Uterus (tissue), 3 donors: ENCODE measurements at regions not wholly inside any gene's neighbourhood (a gene's known extent, or its start where the extent isn't known, plus 50 kb on each side); places are given as distances from the start of the nearest gene placed in this dataset.

ENCODE experiments used
- DNase-seq, 2 donors: peaks; one replicate each; pipeline ENCODE4 v3.0.0-alpha.2; 2019 to 2020
- H3K27ac ChIP-seq, 2 donors: fragments of 200-600 bp; sonication (generic); 1 replicate in 1 of 2; 2 replicates in 1 of 2; pipeline ENCODE4 v1.5.1; 2016 to 2018
- H3K27me3 ChIP-seq, 2 donors: fragments of 200-600 bp; sonication (generic); one replicate each; pipeline ENCODE4 v1.5.1; 2018 to 2019; ENCODE audit warnings: control low read depth in 1 of 2
- H3K36me3 ChIP-seq, 2 donors: fragments of 200-600 bp; sonication (generic); one replicate each; pipeline ENCODE4 v1.5.1; 2019; ENCODE audit warnings: control low read depth in 1 of 2
- H3K4me1 ChIP-seq, 2 donors: fragments of 200-600 bp; sonication (generic); one replicate each; pipeline ENCODE4 v1.5.1; 2018 to 2019; ENCODE audit warnings: control low read depth in 1 of 2
- H3K4me3 ChIP-seq, 2 donors: fragments of 200-600 bp; sonication (generic); 1 replicate in 1 of 2; 2 replicates in 1 of 2; pipeline ENCODE4 v1.5.1; 2018 to 2019; ENCODE audit warnings: mild to moderate bottlenecking in 1 of 2
- H3K9me3 ChIP-seq, 2 donors: fragments of 200-600 bp; sonication (generic); one replicate each; pipeline ENCODE4 v1.5.1; 2019; ENCODE audit warnings: control low read depth in 1 of 2
- CTCF ChIP-seq, 4 experiments: fragments of 200-600 bp in 2 of 4; fragments of 450-650 bp in 2 of 4; sonication (generic) in 2 of 4; IDR thresholded peaks; one replicate each; pipeline ENCODE4 v1.5.1; 2016 to 2019; ENCODE audit warnings: antibody characterized with exemption in 4 of 4, mild to moderate bottlenecking in 2 of 4, moderate library complexity in 1 of 4
- POLR2A ChIP-seq, 2 donors: fragments of 450-650 bp; IDR thresholded peaks; one replicate each; pipeline ENCODE4 v1.6.1; 2016; ENCODE audit warnings: antibody characterized with exemption in 2 of 2, mild to moderate bottlenecking in 1 of 2, moderate library complexity in 1 of 2
- intact Hi-C: fragments of 100-400 bp; cut with DNase I; formaldehyde crosslinking; loops from one replicate; pipeline ENCODE4 v1.15.1; 2023; ENCODE audit warnings: low total_unique reads
- donor health status: DM: yes; HTN: yes; CAD: no.

- H3K27me3 ChIP-seq, result no peaks in the 10 kb centered on the region
- H3K36me3 ChIP-seq, result no peaks in the 10 kb centered on the region
- TF ChIP-seq CTCF (IDR thresholded peaks at IDR 0.05) (no peak), POLR2A (IDR thresholded peaks at IDR 0.05) (no peak)
- H3K27ac ChIP-seq, result no peak overlapping the region
- no peaks in the 10 kb centered on the region for H3K9me3 ChIP-seq
- DNase-seq, result no peak
- no peaks in the 10 kb centered on the region for H3K4me1 ChIP-seq
- H3K4me3 ChIP-seq, result no peak overlapping the region
- intact Hi-C loops, result no loop called here
Measured at GRCh38 chr10:70978181-70978580, 89.8 kb upstream of the PCBD1 start.

GRCh38 chr10:70978816-70979480 lies 90.6 kb upstream of the PCBD1 start:
- TF ChIP-seq CTCF (IDR thresholded peaks at IDR 0.05) (no peak), POLR2A (IDR thresholded peaks at IDR 0.05) (no peak)
- Histone ChIP-seq H3K27ac (no peak overlapping the region), H3K4me1 (no peaks in the 10 kb centered on the region), H3K9me3 (no peaks in the 10 kb centered on the region), H3K36me3 (no peaks in the 10 kb centered on the region), H3K4me3 (no peak overlapping the region), H3K27me3 (no peaks in the 10 kb centered on the region)
- no peak for DNase-seq
- intact Hi-C loops, result no loop called here

- no peaks in the 10 kb centered on the region for H3K36me3 ChIP-seq
- H3K9me3 ChIP-seq, result no peaks in the 10 kb centered on the region
- no peaks in the 10 kb centered on the region for H3K27me3 ChIP-seq
- no peak overlapping the region for H3K27ac ChIP-seq
- no peaks in the 10 kb centered on the region for H3K4me1 ChIP-seq
- no peak overlapping the region for H3K4me3 ChIP-seq
- no peak for DNase-seq
- TF ChIP-seq POLR2A (IDR thresholded peaks at IDR 0.05) (no peak), CTCF (IDR thresholded peaks at IDR 0.05) (no peak)
- intact Hi-C loops, result no loop called here
Measured at GRCh38 chr10:70980687-70981086, 92.3 kb upstream of the PCBD1 start.

- intact Hi-C loops, result no loop called here
Measured at GRCh38 chr10:70981171-70981836, 92.9 kb upstream of the PCBD1 start.

More at GRCh38 chr10:70981171-70981836, 92.9 kb upstream of the PCBD1 start:
- H3K36me3 ChIP-seq, result no peaks in the 10 kb centered on the region
- H3K9me3 ChIP-seq, result no peaks in the 10 kb centered on the region
- no peak overlapping the region for H3K4me3 ChIP-seq
- no peak overlapping the region for H3K27ac ChIP-seq
- no peaks in the 10 kb centered on the region for H3K4me1 ChIP-seq
- no peaks in the 10 kb centered on the region for H3K27me3 ChIP-seq
- no peak for DNase-seq
- TF ChIP-seq POLR2A (IDR thresholded peaks at IDR 0.05) (no peak), CTCF (IDR thresholded peaks at IDR 0.05) (no peak)
